ENCODE measurements at regions not wholly inside any gene's neighbourhood (a gene's known extent, or its start where the extent isn't known, plus 50 kb on each side); places are given as distances from the start of the nearest gene placed in this dataset.
"Not testable (repeated sequence)": the region's sequence is repeated elsewhere in the genome, so short reads cannot be mapped to it uniquely, and the experiment has no call there.

- ATAC-seq (no peak), DNase-seq (no peak)
- intact Hi-C loops (cut with DNase I), result no loop called here
These were observed 87.9 kb upstream of the MSTN start for GRCh38 chr2:190150413-190150812.

GRCh38 chr2:190149908-190150307, 87.4 kb upstream of the MSTN start:
- intact Hi-C loops (cut with DNase I), result no loop called here
- DNase-seq (no peak), ATAC-seq (no peak)

- no peak for ATAC-seq
- intact Hi-C loops (cut with DNase I), result no loop called here
- DNase-seq, result no peak
These were observed 86.7 kb upstream of the MSTN start for GRCh38 chr2:190149200-190149599.

GRCh38 chr2:190146109-190146508, 83.6 kb upstream of the MSTN start:
- ATAC-seq; DNase-seq; intact Hi-C loops (cut with DNase I): not testable (repeated sequence)

GRCh38 chr2:190140474-190140873, 77.9 kb upstream of the MSTN start:
- ATAC-seq; DNase-seq; intact Hi-C loops (cut with DNase I): not testable (repeated sequence)

GRCh38 chr2:190139371-190139770, 76.8 kb upstream of the MSTN start:
- intact Hi-C loops (cut with DNase I), result no loop called here
- ATAC-seq (no peak), DNase-seq (no peak)

GRCh38 chr2:190138032-190138431, 75.5 kb upstream of the MSTN start:
- DNase-seq (no peak), ATAC-seq (no peak)
- intact Hi-C loops (cut with DNase I), result no loop called here

GRCh38 chr2:190137561-190137960, 75.0 kb upstream of the MSTN start:
- DNase-seq, result peak; percentile 40
- ATAC-seq, result peak in 1 of 2 donors; percentile 62
- intact Hi-C loops (cut with DNase I), result no loop called here

- intact Hi-C loops (cut with DNase I), result no loop called here
- no peak for DNase-seq
- no peak for ATAC-seq
These were observed 74.3 kb upstream of the MSTN start for GRCh38 chr2:190136825-190137224.

GRCh38 chr2:190136259-190136658, 73.7 kb upstream of the MSTN start:
- ATAC-seq (no peak), DNase-seq (no peak)
- intact Hi-C loops (cut with DNase I), result no loop called here

- intact Hi-C loops (cut with DNase I), result no loop called here
- ATAC-seq (no peak), DNase-seq (no peak)
These were observed 67.1 kb upstream of the MSTN start for GRCh38 chr2:190129421-190130199.

- DNase-seq (no peak), ATAC-seq (no peak)
- intact Hi-C loops (cut with DNase I), result no loop called here
These were observed 65.1 kb upstream of the MSTN start for GRCh38 chr2:190127651-190128050.

GRCh38 chr2:190126798-190127197, 64.3 kb upstream of the MSTN start:
- DNase-seq, result no peak
- ATAC-seq, result peak in 1 of 2 donors; percentile 38
- intact Hi-C loops (cut with DNase I), result no loop called here

GRCh38 chr2:190123956-190124355, 61.4 kb upstream of the MSTN start:
- ATAC-seq, result no peak
- no peak for DNase-seq
- intact Hi-C loops (cut with DNase I), result no loop called here

- DNase-seq (no peak), ATAC-seq (no peak)
- intact Hi-C loops (cut with DNase I), result no loop called here
These were observed 59.4 kb upstream of the MSTN start for GRCh38 chr2:190121971-190122370.

GRCh38 chr2:190121305-190121704, 58.8 kb upstream of the MSTN start:
- DNase-seq, result no peak
- no peak for ATAC-seq
- intact Hi-C loops (cut with DNase I), result no loop called here

GRCh38 chr2:190119923-190120590, 57.5 kb upstream of the MSTN start:
- intact Hi-C loops (cut with DNase I), result no loop called here
- peak; percentile 29 for DNase-seq

GRCh38 chr2:190119257-190119656, 56.7 kb upstream of the MSTN start:
- DNase-seq (peak; percentile 55), ATAC-seq (peak; percentile 82 to 93)
- intact Hi-C loops (cut with DNase I), result no loop called here

More at GRCh38 chr2:190119923-190120590, 57.5 kb upstream of the MSTN start:
- peak in 1 of 2 donors; percentile 57 for ATAC-seq

- no peak for DNase-seq
- ATAC-seq, result no peak
- intact Hi-C loops (cut with DNase I), result no loop called here
These were observed 54.8 kb upstream of the MSTN start for GRCh38 chr2:190117305-190117704.

GRCh38 chr2:190113000-190113399, 50.5 kb upstream of the MSTN start:
- no peak for DNase-seq
- intact Hi-C loops (cut with DNase I), result no loop called here
- no peak for ATAC-seq
